Loucy (cell line): ENCODE measurements at regions not wholly inside any gene's neighbourhood (a gene's known extent, or its start where the extent isn't known, plus 50 kb on each side); places are given as distances from the start of the nearest gene placed in this dataset.

Source experiments
- H2AFZ ChIP-seq: fragments of 200-600 bp; sonication (generic); 2 replicates; pipeline ENCODE4 v1.6.0; 2016; ENCODE audit warnings: antibody characterized with exemption, mild to moderate bottlenecking, low read length, moderate library complexity
- H3F3A ChIP-seq: fragments of 200-600 bp; 2 replicates; pipeline ENCODE4 v1.6.0; 2016; ENCODE audit warnings: antibody characterized with exemption, low read depth, mild to moderate bottlenecking
- H3K27me3 ChIP-seq: fragments of 200-600 bp; sonication (generic); 2 replicates; pipeline ENCODE4 v1.6.1; 2014; ENCODE audit warnings: low read length, mild to moderate bottlenecking; ENCODE audit not compliant: insufficient read depth, poor library complexity, severe bottlenecking
- H3K36me3 ChIP-seq: fragments of 200-600 bp; sonication (generic); 2 replicates; pipeline ENCODE4 v1.6.1; 2016; ENCODE audit warnings: low read length; ENCODE audit not compliant: insufficient read depth
- H3K4me1 ChIP-seq: fragments of 200-600 bp; sonication (generic); 2 replicates; pipeline ENCODE4 v1.5.1; 2014; ENCODE audit warnings: low read length, mild to moderate bottlenecking; ENCODE audit not compliant: insufficient read depth, poor library complexity, severe bottlenecking
- H3K4me2 ChIP-seq: fragments of 200-600 bp; sonication (generic); 2 replicates; pipeline ENCODE4 v1.6.0; 2014; ENCODE audit warnings: antibody characterized with exemption, low read length, low read depth, mild to moderate bottlenecking; ENCODE audit not compliant: poor library complexity, severe bottlenecking
- H3K4me3 ChIP-seq: fragments of 200-600 bp; sonication (generic); 2 replicates; pipeline ENCODE4 v1.5.1; 2014; ENCODE audit warnings: low read length, mild to moderate bottlenecking, mixed read lengths; ENCODE audit not compliant: poor library complexity, severe bottlenecking
- H3K79me2 ChIP-seq: fragments of 200-600 bp; sonication (generic); 2 replicates; pipeline ENCODE4 v1.6.1; 2014; ENCODE audit warnings: low read length; ENCODE audit not compliant: insufficient read depth
- H3K9ac ChIP-seq: fragments of 200-600 bp; sonication (generic); 2 replicates; pipeline ENCODE4 v1.6.0; 2014; ENCODE audit warnings: mild to moderate bottlenecking, low read depth, low read length, moderate library complexity; ENCODE audit not compliant: poor library complexity, severe bottlenecking
- H3K9me2 ChIP-seq: fragments of 200-600 bp; sonication (generic); replicated peaks from 2 replicates; pipeline ENCODE4 v1.6.1; 2016; ENCODE audit warnings: low read depth, low read length, mixed read lengths
- H3K9me3 ChIP-seq: fragments of 200-600 bp; sonication (generic); 2 replicates; pipeline ENCODE4 v1.6.1; 2014; ENCODE audit warnings: mild to moderate bottlenecking, antibody characterized with exemption, low read length, low read depth; ENCODE audit not compliant: insufficient read depth
- H4K20me1 ChIP-seq: fragments of 200-600 bp; sonication (generic); 2 replicates; pipeline ENCODE4 v1.6.0; 2014; ENCODE audit warnings: antibody characterized with exemption, low read length, mild to moderate bottlenecking; ENCODE audit not compliant: insufficient read depth, poor library complexity, severe bottlenecking
- CTCF ChIP-seq: fragments of 200-600 bp; sonication (generic); conservative IDR thresholded peaks from 2 replicates; pipeline ENCODE4 v1.5.1; 2014; ENCODE audit warnings: mild to moderate bottlenecking, antibody characterized with exemption, low read length
- EZH2phosphoT487 ChIP-seq: fragments of 200-600 bp; IDR thresholded peaks from 2 replicates; pipeline ENCODE4 v1.6.1; 2018; ENCODE audit warnings: antibody characterized with exemption, mild to moderate bottlenecking, moderate library complexity, borderline replicate concordance

- Histone ChIP-seq H3K4me2 (no peak overlapping the region), H4K20me1 (no peaks in the 10 kb centered on the region), H2AFZ (no peak overlapping the region)
Measured at GRCh38 chr9:16337322-16338029, 533.0 kb downstream of the BNC2 start.

GRCh38 chr9:16341177-16341576, 529.3 kb downstream of the BNC2 start:
- H3K9me2 ChIP-seq = no peaks in the 10 kb centered on the region
- H3K36me3 ChIP-seq = no peaks in the 10 kb centered on the region
- H3F3A ChIP-seq = no peaks in the 10 kb centered on the region
- no peaks in the 10 kb centered on the region for H3K4me1 ChIP-seq
- no peaks in the 10 kb centered on the region for H3K9me3 ChIP-seq
- H3K27me3 ChIP-seq = no peaks in the 10 kb centered on the region
- no peak overlapping the region for H3K4me3 ChIP-seq
- no peak for TF ChIP-seq CTCF
- no peaks in the 10 kb centered on the region for H4K20me1 ChIP-seq
- no peaks in the 10 kb centered on the region for H3K79me2 ChIP-seq
- no peak overlapping the region for H3K4me2 ChIP-seq
- no peak overlapping the region for H2AFZ ChIP-seq
- H3K9ac ChIP-seq = no peak overlapping the region

More at GRCh38 chr9:16337322-16338029, 533.0 kb downstream of the BNC2 start:
- H3K9ac ChIP-seq = no peak overlapping the region
- H3K4me3 ChIP-seq = no peak overlapping the region
- no peaks in the 10 kb centered on the region for H3F3A ChIP-seq
- no peaks in the 10 kb centered on the region for H3K4me1 ChIP-seq
- H3K79me2 ChIP-seq = no peaks in the 10 kb centered on the region
- no peaks in the 10 kb centered on the region for H3K27me3 ChIP-seq
- H3K36me3 ChIP-seq = no peaks in the 10 kb centered on the region
- H3K9me3 ChIP-seq = no peaks in the 10 kb centered on the region
- TF ChIP-seq CTCF = no peak
- TF ChIP-seq EZH2phosphoT487 = no peak
- H3K9me2 ChIP-seq = no peaks in the 10 kb centered on the region

DNA sequence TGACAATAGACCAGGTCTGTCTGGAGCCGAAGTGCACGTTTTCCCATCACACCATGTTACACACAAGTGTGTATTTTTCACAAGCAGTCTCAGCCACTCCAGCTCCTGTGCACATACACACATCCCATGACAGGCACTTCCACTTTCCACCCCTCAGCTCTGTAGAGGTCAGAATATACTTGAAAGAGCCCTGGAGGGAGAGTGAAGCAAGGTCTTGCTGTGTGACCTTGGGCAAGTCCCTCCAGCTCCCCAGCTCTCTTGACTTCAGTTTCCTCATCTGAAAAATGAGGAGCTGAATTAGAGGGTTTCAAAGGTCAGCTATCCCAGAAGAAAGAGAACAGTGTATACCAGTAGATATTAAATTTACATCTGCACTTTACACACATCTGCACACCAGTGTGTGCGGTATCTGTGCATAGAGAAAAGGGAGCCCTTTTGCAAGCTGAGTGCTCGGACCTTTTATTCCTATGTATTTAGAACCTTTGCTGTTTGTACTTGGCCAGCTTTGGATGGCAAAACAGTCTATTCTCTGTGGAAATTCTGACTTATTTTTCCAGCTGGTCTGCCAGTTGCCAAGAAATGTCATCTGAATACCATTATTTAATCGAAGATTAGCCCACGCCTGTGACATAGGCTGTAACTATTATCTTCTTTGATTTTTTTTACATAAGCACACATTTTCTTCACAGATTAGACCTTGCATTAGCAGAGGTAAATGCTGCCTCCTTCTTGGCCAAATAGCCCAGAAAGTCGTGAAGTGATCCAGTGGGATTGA, 528.0 kb downstream of the BNC2 start:
- H3F3A ChIP-seq = no peaks in the 10 kb centered on the region
- no peaks in the 10 kb centered on the region for H4K20me1 ChIP-seq
- no peaks in the 10 kb centered on the region for H3K9me3 ChIP-seq
- H2AFZ ChIP-seq = no peak overlapping the region
- H3K9me2 ChIP-seq = no peaks in the 10 kb centered on the region
- no peaks in the 10 kb centered on the region for H3K36me3 ChIP-seq
- H3K9ac ChIP-seq = no peak overlapping the region
- H3K4me1 ChIP-seq = no peaks in the 10 kb centered on the region
- no peak overlapping the region for H3K4me3 ChIP-seq
- no peak for TF ChIP-seq EZH2phosphoT487
- no peak for TF ChIP-seq CTCF
- H3K4me2 ChIP-seq = no peak overlapping the region
- H3K27me3 ChIP-seq = no peaks in the 10 kb centered on the region
- H3K79me2 ChIP-seq = no peaks in the 10 kb centered on the region
